GM19452 (cell line): ENCODE measurements at regions not wholly inside any gene's neighbourhood (a gene's known extent, or its start where the extent isn't known, plus 50 kb on each side); places are given as distances from the start of the nearest gene placed in this dataset.
"Not testable (repeated sequence)": the region's sequence is repeated elsewhere in the genome, so short reads cannot be mapped to it uniquely, and the experiment has no call there.

Experiments used
- ATAC-seq: cut with Tn5 transposase; IDR thresholded peaks from one replicate; pipeline ENCODE4 v1.9.1; 2021; ENCODE audit not compliant: unreplicated experiment

- not testable (repeated sequence) for ATAC-seq
Observed at GRCh38 chr5:167858186-167858855, 433.1 kb upstream of the WWC1 start.

GRCh38 chr5:167861129-167861927 is 430.1 kb upstream of the WWC1 start:
- no peak for ATAC-seq

- ATAC-seq = no peak
Observed at GRCh38 chr5:167861928-167862426, 429.5 kb upstream of the WWC1 start.

GRCh38 chr5:167863883-167864282 is 427.6 kb upstream of the WWC1 start:
- no peak for ATAC-seq

DNA sequence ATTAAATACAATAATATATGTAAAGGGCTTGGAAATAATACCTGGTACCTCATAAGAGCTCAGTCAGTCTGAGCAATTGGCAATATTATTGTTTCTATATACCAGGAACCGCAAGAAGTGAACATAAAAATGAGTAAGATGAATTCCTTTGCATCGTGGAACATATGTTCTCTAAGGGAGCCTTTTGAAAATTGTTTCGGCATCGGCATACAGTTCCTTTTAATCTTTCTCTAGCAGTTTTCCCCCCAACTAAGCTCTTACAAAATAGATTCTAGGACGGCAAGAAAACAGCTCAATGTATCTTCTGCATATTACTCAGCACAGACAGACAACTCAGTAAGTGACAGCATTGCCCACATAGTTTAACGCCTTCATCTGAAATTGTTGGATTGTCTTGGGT is 426.6 kb upstream of the WWC1 start:
- no peak for ATAC-seq

GRCh38 chr5:167866797-167867196 is 424.6 kb upstream of the WWC1 start:
- no peak for ATAC-seq

- ATAC-seq = no peak
Observed at GRCh38 chr5:167867281-167867680, 424.2 kb upstream of the WWC1 start.

DNA sequence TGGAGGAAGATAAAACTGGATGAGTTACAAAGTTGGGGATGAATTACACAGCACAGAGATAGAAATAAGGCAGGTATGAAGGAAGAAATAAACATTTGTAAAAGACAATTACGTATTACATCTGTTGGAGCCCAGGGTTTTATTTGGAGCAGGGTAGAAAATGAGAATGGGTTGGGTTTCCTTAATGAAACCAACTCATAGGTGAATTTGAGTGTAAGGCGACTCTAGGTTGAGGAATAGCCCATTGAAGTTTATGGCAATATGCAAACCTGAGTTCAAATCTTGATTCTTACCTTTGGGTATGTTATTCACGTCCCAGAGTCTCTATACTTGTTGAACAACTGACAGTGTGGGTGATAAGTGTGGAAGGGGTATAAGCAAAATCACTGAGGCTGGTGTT is 422.3 kb upstream of the WWC1 start:
- ATAC-seq = no peak

- ATAC-seq = no peak
Observed at GRCh38 chr5:167870055-167870454, 421.4 kb upstream of the WWC1 start.

DNA sequence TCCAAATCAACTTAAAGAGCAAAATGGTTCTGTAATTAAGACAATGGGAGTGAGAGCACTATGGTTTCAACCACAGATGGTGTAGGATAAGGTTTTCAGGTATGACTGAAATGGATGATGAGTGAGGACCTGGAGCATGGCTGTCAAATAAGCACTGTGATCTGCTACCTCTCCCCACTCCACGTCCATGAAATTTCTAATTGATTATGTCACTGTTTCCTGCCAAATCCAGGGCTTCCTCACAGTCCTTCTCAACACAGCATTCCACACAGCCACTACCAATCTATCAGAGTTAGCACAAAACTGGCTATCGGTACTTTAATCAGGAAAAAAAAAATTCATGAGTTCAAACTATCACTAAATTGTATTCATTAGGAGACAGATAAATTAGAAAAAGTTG is 420.4 kb upstream of the WWC1 start:
- no peak for ATAC-seq

- ATAC-seq = no peak
Observed at GRCh38 chr5:167872791-167873190, 418.7 kb upstream of the WWC1 start.

GRCh38 chr5:167877114-167877722 is 414.2 kb upstream of the WWC1 start:
- no peak for ATAC-seq

DNA sequence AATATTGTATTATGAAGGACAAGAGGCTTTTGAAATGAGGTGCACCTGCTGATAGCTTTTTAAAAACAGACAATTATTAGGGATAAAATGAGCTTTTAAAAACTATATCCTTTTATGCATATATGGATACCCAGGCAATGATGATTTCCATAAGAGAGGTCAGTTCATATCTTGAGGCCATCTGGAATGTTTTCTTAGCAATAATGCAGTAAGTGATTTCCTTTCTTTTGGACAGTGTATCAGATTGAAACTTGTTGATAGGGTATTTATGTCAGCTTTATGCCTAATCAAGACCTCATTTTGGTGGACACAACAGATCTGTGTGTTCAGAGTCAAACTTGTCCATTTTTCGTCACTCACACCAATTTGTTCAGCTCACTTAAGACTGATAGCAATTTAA is 413.5 kb upstream of the WWC1 start:
- ATAC-seq = no peak

DNA sequence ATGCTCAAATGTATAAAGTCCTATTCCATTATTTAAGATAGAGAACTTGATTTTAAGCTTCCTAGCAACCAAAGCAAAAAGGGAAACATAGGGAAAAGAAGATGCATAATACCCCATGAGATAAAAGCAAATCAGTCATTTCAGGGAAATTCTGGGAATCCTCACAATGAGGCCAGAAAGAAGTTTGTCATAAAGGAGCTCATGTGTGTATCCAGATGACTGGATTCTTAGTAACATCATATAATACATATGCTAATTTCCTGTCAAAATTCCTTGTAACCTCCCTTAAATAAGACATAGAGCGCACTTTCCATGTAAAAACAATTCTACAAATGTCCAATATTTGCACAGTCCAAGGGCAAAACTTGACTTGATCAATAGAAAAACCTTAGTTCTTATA is 411.0 kb upstream of the WWC1 start:
- no peak for ATAC-seq

DNA sequence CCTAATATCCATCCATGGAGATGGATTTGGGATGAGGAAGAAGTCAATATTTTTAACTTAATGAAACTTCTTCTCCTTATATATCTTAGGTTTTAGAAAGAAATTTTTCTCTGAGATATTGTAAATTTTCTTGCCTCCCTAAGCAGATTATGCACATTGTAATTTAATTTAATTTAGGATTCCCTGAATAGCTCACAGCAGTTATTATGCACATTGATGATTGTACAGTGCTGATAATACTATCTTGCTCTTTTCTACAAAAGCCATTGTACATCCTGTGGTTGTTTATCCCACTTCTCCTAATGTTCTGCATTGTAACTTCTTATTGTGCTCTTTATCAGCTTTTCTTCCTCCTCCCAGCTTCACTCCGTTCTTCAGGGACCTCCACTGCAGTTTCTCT is 410.4 kb upstream of the WWC1 start:
- no peak for ATAC-seq

- no peak for ATAC-seq
Observed at GRCh38 chr5:167886196-167886595, 405.2 kb upstream of the WWC1 start.

DNA sequence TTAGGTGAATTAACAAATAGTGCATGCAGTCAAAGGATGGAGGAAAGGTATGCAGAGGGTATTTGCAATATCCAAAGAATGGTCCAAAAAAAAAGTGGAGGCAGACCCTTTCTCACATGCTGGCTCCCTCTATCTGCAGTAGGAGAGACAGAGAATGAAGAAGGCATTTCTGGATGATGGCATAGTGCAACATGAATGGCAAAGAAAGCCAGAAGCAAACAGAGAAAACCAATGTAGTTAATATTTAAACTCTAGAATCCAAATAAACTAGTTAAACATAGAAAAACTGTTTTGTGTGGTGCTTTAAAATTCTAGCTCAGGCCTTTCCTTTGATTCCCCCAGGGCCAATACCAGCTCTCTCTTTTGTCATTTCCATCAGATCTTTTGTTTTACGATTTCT is 403.1 kb upstream of the WWC1 start:
- no peak for ATAC-seq

DNA sequence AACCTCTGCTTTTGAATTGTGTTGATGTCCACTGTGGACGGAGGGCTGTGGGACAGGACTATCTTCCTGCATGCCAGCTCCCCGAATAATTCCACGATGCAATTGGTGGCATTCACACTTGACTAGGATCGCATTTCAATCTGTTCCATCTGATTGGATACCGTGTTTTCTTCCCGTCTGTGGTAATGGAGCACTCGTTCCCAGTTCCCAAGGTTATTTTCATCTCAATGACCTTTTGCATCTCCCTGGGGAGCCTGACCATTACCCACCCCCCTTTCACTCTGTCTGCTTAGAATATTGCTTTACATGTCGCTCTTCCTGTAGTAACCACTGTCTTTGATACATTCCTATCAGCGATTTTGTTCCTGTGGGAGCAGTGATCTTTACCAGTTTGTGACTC is 402.2 kb upstream of the WWC1 start:
- no peak for ATAC-seq

GRCh38 chr5:167892352-167893115 is 398.9 kb upstream of the WWC1 start:
- no peak for ATAC-seq

DNA sequence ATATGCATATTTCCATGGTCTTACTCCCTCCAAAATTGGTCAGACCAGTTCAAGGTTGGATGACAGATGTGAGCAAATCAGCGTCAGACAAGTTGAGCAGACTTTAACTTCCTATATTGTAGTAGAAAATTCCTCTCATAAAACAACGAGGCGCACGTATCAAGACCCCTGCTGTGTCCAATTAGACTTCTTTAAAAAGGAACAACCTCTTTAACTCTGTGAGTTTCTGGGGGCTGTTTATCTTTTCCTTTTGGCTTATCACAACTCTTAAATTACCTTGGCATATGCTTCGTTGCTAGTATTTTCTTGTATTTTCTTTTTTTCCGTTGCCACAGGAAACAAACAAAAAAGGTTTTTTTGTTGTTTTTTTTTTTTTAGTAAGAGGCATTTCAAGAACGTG is 398.2 kb upstream of the WWC1 start:
- no peak for ATAC-seq
